ENCODE measurements at regions not wholly inside any gene's neighbourhood (a gene's known extent, or its start where the extent isn't known, plus 50 kb on each side); places are given as distances from the start of the nearest gene placed in this dataset.

GRCh38 chr3:8329598-8329997 lies 172.0 kb upstream of the LMCD1 start:
- no peak for TF ChIP-seq CTCF (conservative IDR thresholded peaks at IDR 0.05; ENCODE audit: low read depth, low read length)
- no peak for TF ChIP-seq CEBPB (IDR thresholded peaks at IDR 0.05; ENCODE audit: low read depth, low read length)
- TF ChIP-seq POLR2A (IDR thresholded peaks at IDR 0.05; ENCODE audit: low read depth, low read length): no peak
- no peak for TF ChIP-seq RAD21 (IDR thresholded peaks at IDR 0.05; ENCODE audit: low read length)
- no peak for TF ChIP-seq BHLHE40 (IDR thresholded peaks at IDR 0.05; ENCODE audit: low read depth, low read length)

Data from IMR-90 (cell line).